HG02943 (cell line): ENCODE measurements at regions not wholly inside any gene's neighbourhood (a gene's known extent, or its start where the extent isn't known, plus 50 kb on each side); places are given as distances from the start of the nearest gene placed in this dataset.
"Not testable (repeated sequence)": the region's sequence is repeated elsewhere in the genome, so short reads cannot be mapped to it uniquely, and the experiment has no call there.

ENCODE experiments used
- ATAC-seq: cut with Tn5 transposase; IDR thresholded peaks from one replicate; pipeline ENCODE4 v1.9.1; 2021; ENCODE audit warnings: mild to moderate bottlenecking, low read depth, moderate library complexity; ENCODE audit not compliant: unreplicated experiment

DNA sequence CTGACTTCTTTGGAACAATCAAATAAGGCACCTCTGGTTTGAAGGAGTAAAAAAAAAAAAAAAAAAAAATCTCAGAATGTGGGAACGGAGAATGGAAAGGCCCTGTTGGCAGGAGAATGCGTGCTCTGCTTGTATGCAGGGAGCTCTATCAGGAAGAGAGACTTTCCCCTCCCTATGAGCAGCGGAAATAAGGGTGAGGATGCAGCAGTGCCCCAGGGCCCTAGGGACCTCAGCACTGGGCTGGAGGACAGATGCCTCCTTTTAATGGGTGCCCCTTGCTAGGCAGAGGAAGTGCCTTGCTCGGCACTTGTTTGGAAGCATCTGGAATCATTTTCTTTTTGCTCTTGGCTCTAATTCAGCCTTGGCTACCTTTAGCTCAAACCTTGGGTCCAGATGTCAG is 283.4 kb upstream of the NBPF12 start:
- ATAC-seq = not testable (repeated sequence)

DNA sequence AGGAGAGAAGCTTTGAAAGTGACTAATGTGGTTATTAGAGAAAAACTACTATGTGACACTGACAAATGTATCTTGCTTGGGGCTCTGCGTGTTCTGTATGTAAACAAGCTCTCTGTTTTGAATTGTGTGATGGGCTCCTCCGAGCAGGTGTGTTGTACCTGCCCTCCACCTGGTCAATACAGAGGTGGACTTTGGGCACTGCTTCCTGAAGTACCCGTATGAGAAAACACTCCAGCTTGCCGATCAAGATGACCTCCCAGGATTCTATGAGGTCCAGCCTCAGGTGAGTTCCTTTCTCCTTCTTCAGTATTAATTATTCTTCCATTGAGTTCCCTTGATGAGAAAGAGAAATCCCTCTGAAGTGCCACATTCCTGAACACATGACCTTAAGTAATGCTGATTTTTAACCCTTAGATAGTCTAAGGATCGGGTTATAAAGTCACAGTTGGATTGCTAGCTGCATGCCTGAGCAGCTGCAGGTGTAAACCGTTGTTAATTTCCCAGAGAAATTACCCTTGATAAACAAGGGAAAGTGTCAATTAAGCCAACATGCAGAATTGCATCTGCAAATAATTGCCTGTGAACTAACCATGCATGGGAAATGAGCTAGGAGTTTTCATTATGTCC is 292.0 kb upstream of the NBPF12 start:
- not testable (repeated sequence) for ATAC-seq

DNA sequence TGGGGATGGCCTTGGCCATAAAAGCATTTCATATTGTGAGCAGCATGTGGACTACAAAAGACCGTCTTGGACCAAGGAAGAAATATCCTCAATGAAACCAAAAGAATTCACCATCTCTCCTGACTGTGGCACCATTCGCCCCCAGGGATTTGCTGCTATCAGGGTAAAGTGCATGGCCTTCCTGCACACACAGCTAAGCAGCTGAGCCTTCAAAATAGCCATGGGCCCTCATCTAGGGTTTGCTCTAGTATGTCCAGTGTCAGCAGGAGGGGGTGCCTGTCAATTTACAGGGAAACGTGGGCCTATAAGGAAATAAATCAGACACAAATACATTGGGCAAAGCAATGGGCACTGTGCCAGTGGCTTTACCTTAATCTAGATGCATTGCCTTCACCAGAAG is 296.6 kb upstream of the NBPF12 start:
- ATAC-seq = not testable (repeated sequence)

DNA sequence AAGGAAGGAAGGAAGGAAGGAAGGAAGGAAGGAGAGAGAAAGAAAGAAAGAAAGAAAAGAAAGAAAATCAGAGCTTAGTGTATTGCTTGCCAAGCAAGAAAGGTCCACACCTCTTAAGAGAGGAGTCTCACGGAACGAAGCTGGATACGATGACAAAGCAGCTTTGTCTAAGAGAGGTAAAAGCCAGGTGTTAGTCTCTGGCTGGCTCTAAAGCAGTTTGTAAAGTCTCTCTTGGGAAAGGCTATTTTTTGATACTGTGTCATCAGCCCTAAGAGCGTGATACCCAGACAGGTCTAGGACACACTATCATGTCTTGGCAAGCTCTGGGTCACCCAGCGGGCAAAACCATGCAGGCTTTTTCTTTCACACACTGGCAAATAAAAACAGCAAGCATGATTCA is 297.5 kb upstream of the NBPF12 start:
- ATAC-seq = not testable (repeated sequence)

DNA sequence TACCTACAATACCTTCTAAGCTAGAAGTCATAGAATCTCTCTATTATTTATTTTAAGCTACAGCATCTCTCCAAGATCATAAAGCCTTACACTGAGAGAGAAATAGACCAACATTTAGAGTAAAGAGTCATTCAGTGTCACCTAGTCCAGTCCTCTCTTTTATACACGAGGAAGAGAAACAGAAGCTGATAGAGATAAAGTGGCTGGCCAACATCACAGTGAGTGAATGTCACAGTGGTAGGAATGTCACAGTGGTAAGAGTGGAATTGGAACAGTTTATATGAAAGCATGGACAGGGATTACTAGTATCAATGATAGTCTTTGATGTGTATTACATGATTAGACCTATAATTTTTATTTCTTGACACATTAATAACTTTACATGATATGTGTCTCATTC is 307.8 kb upstream of the NBPF12 start:
- not testable (repeated sequence) for ATAC-seq

DNA sequence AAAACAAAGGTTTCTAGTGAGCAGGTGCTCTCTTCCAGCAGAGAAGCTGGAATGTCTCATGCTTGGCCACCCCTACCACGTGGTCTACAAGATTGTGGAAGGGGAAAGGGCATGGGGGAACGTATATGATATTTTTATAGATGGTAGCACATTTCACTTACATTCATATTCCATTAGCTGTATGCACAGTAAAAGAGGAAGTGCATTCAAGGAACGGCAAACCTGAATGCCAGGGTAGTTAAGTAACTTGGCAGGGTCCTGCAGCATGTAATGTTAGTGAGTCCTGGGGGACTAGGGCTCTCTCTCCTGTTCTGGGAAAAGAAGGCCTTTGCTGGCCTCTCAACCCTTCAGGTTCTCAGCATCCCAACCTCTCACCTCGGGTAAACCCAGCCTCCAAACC is 319.5 kb upstream of the NBPF12 start:
- not testable (repeated sequence) for ATAC-seq

DNA sequence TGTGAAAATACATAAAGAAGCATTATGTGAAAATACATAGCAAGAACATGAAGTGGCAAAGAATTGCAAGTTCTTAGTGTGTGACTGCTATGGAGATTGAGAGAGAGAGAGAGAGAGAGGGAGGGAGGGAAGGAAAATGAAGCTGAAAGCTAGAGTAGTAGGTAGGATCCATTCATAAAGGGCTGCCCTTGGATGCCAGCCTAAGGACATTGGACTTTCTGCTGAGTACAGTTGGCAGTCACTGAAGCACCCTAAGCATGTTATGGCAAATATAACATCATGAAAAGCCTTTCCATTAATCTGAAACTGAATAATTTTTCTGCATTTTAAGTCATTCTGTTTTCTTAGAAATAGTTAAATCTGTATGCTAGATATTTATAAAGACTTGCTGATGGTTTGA is 333.4 kb upstream of the NBPF12 start:
- not testable (repeated sequence) for ATAC-seq

DNA sequence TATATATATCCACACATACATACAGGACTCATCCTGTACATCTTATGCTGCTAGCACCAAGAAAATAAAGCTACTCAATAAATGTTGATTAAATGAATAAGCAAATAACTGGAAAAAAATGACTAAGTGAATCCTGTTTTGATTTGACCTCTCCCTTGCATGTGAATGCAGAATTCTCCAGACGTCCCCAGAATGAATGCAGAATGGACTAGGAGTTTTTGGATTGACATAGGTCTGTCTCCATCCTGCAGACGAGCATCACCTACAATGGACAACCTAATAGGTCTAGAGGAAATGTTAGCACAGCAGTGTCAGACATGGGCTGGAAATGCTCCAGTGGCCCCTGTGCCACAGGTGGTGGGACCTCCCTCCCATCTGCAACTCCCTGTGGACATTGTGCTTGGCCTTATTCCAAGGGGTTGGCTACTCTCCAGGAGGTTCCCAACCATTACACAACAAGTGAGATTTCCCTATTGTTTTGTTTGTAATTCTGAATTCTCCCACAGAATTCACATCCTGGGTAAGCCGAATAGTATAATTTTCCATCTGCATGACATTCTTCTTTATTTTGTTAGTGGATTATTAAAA is 337.3 kb upstream of the NBPF12 start:
- ATAC-seq = not testable (repeated sequence)

DNA sequence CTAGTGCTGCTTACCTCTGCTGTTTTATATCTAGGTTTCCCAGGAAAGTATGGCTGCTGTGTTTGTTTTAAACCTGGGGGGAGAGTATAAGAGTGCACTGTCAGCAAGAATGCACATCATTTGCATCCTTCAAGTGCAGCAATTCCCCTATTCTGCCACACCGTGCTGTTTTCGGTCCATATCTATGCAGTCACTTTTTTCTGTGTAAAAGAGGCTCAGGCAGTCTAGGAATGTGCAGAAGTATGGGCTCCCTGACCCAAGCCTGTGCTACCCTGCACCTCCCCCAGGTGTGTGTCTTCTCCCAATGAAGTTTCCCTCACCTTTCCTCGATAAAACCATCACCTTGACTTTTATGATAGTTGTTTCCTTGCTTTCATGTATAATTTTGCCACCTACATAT is 338.2 kb upstream of the NBPF12 start:
- not testable (repeated sequence) for ATAC-seq

DNA sequence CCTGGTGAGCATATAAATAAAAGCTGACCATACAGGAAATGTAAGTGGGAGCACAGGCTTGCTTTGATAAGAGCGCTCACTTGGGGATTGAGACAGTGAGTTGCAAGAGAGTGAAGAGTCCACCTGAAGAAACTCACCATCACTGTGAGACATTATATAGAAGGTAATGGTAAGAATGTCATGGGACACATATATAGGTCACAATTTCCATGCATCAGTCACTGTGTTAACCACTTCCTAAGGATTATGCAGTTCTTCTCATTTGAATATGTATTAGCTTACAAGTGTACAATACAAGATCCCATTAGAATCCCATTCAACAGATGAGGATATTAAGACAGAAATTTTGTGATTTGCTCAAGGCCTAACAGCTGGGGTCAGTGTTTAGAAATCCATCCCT is 352.4 kb upstream of the NOTCH2NLA start:
- not testable (repeated sequence) for ATAC-seq

DNA sequence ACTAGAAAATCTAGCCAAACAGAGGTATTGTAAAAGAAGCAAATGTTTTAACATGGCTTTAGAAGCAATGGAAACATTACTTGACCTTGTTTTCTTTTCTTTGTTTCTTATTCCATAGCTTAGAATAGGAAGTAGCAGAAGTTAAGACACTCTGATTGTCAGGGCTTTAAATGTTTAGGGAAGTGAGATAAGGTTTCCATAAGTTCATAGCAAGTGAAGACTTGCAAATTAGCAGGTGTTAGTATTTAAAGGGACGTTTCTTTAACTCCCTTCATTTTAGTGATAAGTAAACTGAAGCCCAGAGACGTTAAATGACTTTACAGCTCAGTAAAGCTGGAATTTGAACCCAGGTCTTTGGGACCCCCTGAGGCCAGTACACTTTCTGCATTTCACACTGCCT is 338.7 kb upstream of the NOTCH2NLA start:
- not testable (repeated sequence) for ATAC-seq

DNA sequence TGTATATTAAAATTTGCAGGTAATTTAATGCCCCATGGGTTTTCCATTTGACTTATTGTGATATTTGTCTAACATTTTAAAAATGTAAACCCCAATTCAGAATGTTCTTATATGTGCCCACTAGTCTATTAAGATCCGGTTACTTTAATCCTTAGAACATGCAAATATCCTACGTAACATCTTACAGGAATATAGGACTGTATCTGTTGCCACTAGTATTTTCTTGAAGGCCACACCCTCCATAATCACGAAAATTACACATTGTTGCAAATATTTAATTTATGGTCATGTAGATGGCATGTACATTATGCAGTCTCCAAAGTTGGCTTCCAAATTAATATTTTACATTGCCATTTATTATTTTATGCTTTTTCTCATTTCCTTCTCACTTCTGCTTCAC is 329.2 kb upstream of the NOTCH2NLA start:
- ATAC-seq = not testable (repeated sequence)

DNA sequence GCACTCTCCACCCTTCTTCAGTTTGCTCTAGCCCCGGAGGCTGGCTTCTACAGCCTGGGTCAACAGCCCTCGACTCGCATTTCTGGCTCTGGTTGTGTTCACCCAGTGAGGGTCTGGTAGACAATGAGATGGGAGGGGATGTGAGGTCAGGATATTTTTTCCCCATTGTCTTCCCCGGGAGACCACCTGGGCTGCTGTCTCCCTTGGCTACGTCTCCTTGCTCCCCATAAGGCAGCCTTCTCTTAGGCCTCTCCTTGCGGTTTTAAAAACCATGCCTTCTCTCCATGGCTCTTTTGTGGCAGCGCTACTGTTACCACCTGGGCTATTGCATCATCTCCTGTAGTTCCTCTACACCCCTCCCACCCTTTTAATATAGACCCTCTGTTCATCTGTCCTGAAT is 327.6 kb upstream of the NOTCH2NLA start:
- ATAC-seq = not testable (repeated sequence)

DNA sequence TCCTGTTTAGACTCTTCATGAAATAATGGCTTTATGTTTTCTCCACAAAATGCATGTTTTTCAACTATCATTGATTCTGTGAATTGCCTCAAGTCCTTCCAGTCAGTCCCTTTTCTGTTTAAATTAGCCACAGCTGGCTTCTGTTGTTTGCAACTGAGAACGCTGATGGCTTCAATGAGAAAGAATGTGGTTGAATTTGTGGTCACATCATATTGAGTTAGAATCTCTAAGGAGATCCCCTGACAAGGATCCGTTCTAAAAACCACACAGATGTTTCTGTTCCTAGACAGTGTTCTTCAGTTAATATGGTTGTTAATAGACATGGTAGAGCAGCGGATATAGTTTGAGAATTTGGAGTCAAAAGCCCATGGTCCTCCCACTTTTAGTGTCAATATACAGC is 323.6 kb upstream of the NOTCH2NLA start:
- not testable (repeated sequence) for ATAC-seq

DNA sequence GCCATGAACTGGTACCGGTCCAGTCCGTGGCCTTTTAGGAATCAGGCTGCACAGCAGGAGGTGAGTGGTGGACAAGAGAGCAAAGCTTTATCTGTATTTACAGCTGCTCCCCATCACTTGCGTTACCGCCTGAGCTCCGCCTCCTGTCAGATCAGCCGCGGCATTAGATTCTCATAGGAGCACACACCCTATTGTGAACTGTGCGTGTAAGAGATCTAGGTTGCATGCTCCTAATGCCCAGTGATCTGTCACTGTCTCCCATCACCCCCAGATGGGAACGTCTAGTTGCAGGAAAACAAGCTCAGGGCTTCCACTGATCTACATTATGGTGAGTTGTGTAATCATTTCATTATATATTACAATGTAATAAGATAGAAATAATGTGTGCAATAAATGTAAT is 319.9 kb upstream of the NOTCH2NLA start:
- not testable (repeated sequence) for ATAC-seq

DNA sequence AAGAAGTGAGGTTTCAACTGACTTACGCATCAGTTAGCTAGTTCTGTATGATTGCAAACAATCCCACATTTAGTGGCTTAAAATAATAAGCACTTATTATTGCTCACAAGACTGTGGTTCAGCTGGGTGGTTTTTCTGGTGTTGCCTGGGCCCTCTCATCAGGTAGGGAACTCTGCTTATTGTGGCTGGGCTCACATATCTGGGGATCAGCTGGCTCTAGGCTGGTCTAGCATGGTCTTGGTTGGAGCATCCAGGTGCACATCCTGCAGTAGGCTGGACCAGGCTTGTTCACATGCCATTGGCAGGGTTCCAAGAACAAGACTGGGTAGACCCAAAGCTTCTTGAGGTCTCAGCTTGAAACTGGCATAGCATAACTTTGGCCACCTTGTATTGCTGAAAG is 317.4 kb upstream of the NOTCH2NLA start:
- not testable (repeated sequence) for ATAC-seq

DNA sequence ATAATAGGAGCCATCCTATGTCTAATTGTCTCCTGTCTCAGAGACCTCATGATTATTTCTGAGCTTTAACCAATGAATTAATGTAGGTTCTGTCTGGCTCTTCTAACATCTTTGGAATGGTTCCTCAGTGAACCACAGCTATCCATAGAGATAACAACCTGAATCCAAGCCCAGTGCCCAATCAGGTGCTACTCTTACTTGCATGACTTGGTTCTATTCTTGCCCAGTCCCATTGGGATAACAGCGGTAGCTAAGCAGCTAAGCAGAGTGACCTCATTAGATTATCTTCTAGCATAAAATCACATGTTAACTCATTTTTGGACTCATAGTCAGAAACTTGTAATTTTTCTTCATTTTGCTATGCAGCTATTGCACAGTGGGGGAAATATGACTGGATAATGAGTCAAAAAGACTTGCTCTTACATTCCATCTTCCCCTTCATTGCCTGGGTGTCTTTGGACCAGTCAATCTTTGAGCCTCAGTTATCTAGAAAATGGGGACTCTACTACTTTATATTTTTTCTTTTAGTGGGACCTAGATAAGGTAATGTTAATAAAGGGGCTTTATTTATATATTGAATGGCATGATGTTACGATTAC is 309.1 kb upstream of the NOTCH2NLA start:
- ATAC-seq = not testable (repeated sequence)

DNA sequence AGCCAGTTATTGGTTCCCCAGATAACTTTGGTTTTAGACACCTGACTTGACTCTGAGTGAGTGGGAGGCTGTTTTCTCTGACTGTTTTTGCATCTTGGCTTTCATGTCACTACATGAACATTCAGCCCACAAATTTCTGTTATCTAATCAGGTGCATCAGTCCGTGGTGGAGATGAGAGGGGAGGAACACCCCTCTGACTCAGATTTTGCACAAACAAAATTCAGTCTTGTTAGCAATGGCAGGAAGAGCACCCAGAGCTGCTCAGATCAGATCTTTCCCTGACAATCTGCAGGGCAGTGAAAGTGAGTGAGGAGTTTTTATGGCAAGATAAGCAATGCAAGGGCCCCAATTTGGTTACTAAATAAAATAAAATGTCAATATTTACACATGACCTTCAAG is 307.2 kb upstream of the NOTCH2NLA start:
- ATAC-seq = not testable (repeated sequence)

DNA sequence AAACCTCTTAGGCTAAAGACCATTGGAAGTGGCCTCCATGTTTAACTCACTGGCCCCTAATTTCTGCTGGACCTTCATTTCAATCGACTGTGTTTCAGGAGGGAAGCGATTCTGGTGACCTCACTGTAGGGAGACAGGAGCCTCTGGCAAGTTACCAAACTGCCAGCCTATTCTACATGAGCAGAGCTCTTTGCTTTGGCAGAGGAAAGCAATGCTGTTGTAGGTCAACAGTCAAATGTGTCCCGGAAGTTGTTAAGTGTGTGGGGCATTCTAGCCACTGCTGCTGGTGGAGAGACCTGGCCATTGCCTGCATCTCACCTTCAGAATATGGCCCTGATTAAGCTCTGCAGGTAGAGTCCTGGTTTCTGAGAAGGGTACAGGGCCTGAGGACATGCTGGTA is 306.8 kb upstream of the NOTCH2NLA start:
- not testable (repeated sequence) for ATAC-seq

DNA sequence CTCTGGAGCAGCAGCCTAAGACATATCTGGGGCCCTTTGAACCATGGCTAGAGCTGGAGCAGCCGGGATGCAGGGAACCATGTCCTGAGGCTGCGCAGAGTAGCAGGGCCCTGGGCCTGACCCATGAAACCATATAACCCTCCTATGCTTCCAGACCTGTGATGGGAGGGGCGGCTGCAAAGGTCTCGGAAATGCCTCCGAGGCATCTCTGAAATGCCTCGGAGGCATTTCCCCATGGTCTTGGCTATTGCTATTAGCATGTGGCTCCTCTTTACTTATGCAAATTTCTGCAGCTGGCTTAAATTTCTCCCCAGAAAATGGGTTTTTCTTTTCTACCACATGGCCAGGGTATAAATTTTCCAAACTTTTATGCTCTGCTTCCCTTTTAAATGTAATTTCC is 302.1 kb upstream of the NOTCH2NLA start:
- not testable (repeated sequence) for ATAC-seq

DNA sequence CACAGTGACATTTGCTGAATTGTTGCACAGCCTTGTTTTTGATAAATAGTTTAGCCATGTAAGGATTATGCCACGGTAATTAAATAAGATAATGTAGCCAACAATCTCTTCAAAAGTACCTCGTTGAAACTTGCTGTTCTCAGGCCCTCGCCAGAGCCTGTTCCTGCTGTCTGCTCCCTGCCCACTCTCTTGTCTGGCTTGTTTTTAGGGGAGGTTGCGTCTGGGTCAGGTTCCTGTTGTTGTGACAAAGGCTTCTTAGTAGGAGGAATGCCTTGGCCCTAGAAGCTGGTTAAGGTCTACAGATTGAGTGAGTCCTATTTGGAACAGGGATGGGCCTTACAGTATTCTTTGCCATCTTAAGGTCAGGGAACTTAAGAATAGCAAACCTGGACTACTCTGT is 294.0 kb upstream of the NOTCH2NLA start:
- ATAC-seq = not testable (repeated sequence)

DNA sequence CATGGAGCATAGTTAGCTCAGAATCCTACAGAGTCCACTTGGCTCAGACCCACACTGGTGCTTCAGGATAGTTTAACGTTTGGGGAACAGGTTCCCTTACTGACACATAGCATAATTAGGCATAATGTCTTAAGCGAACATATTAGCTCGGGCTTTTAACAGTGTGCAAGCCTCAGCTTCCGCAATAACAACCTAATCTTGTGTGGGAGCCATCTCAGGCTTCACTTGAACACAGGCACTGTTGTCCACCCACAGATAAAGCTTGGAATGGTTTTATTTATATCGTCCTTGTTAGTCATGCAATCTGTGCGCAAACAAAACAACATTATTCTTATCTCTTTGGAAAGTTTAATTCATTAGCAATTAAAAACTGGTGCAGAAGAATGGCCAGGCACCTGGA is 293.5 kb upstream of the NOTCH2NLA start:
- ATAC-seq = not testable (repeated sequence)
